Activated naive CD8-positive, alpha-beta T cell treated with anti-CD3 and anti-CD28 coated beads for 36 hours (primary cell): ENCODE measurements at regions not wholly inside any gene's neighbourhood (a gene's known extent, or its start where the extent isn't known, plus 50 kb on each side); places are given as distances from the start of the nearest gene placed in this dataset.
"Not testable (repeated sequence)": the region's sequence is repeated elsewhere in the genome, so short reads cannot be mapped to it uniquely, and the experiment has no call there.

Source experiments
- DNase-seq: peaks from one replicate; pipeline ENCODE4 v3.0.0; 2021
- H3K27ac Mint-ChIP-seq: one replicate; pipeline ENCODE4 v1.8.0; 2022; ENCODE audit warnings: mild to moderate bottlenecking, moderate library complexity, mixed read lengths
- H3K27me3 Mint-ChIP-seq: one replicate; pipeline ENCODE4 v1.8.0; 2022; ENCODE audit warnings: mild to moderate bottlenecking, mixed read lengths
- H3K36me3 Mint-ChIP-seq: one replicate; pipeline ENCODE4 v1.8.0; 2021; ENCODE audit warnings: mild to moderate bottlenecking, mixed read lengths
- H3K4me1 Mint-ChIP-seq: one replicate; pipeline ENCODE4 v1.8.0; 2021; ENCODE audit warnings: mixed read lengths
- H3K4me3 Mint-ChIP-seq: one replicate; pipeline ENCODE4 v1.8.0; 2022; ENCODE audit warnings: mild to moderate bottlenecking, moderate library complexity, mixed read lengths
- H3K9me3 Mint-ChIP-seq: one replicate; pipeline ENCODE4 v1.8.0; 2022; ENCODE audit warnings: mixed read lengths

DNA sequence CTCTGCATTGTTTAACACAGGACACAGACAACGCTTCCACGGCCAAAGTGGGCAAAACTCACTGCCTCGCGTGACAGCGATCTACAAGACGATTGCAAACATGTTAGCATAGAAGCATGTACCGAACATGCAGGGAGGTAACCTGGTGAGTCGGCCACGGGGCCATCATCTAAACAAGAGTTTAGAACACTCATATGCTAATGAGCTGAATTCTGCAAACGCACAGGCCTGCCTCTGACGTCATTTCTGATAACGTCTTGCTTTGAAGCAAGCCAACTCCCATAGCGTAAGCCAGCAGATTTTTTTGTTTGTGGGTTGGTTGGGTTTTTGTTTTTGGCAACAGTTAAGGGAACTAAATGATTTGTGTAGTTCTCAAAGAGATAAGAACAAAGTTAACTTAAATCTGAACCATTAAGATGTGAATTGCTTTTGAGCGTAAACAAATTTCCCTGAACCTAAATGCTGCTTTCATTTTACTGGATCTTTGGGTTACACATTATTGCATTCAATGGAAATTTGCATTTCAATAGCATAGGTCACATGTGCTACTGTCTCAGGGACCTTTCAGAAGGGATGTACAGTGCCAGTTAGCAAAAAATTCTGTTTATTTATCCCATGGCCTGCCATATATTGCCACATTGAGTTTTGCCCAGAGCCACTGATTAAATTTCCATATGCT lies 184.5 kb upstream of the PDE10A start:
- no peaks in the 10 kb centered on the region for H3K36me3 Mint-ChIP-seq
- H3K9me3 Mint-ChIP-seq, result no peaks in the 10 kb centered on the region
- peaks cover 86% of the 10 kb centered on the region for H3K27me3 Mint-ChIP-seq
- no peak overlapping the region for H3K27ac Mint-ChIP-seq
- no peak for DNase-seq
- no peak overlapping the region for H3K4me3 Mint-ChIP-seq
- peaks cover 2% of the 10 kb centered on the region for H3K4me1 Mint-ChIP-seq

DNA sequence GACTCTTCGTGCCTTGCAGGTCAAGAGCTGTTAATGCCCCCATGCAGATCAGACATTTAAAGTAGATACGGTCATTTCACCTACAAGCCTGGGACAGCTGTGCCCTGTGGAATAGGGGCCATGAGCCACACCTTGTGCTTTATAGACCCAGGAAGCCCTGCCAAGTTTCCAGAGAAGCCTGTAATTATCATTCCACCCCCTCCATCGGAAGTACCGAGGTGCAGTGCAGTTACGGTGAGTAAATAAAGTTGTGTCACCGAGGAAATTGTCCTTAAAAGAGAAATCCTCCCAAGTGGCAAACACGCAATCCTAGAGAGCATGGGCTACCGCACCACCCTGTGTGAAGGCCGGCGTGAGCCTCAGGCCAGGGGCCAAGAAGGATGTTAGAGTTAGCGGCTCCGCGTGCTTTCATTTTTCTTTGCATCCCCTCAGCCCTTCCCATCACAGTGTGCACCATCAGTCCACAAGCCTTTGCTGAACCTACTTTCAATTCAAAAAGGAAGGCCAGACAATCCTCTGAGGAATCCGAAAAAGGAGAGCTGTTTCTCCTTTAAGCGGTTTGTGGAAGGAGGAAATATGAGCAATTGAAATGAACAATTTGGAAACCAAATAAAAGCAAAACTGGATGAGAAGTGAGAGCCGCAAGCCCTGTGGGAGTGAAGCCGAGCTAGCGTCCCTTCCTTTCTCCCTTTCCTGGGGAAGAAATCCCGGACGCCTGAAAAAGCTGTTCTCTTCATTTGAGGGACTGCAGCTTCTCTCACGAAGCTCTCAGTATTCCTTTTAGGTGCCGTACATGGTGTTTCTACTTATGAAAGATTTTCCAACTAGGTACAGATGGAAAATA lies 183.3 kb upstream of the PDE10A start:
- Mint-ChIP-seq H3K27me3 (peaks cover 76% of the 10 kb centered on the region), H3K36me3 (no peaks in the 10 kb centered on the region), H3K4me1 (peaks cover 2% of the 10 kb centered on the region)

DNA sequence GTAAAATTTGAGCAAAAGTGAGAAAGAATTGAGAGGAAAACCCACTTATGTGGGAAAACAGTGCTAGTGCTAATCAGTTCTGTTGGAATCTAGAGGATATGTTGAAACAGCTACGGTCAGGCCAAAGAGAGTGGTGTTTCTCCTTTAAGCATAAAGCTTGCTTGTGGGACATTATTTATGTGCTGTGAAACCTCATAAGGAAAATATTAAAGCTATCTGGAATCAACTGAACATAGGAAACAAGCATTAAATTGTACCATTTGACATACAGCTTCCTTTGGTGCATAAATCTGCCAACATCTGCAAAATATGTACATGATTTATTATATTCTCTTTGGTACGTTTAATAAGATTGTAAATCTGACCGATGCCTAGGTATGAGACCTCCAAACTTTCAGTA lies 182.5 kb upstream of the PDE10A start:
- Mint-ChIP-seq H3K27ac (no peak overlapping the region), H3K27me3 (peaks cover 69% of the 10 kb centered on the region), H3K9me3 (no peaks in the 10 kb centered on the region), H3K4me1 (peaks cover 2% of the 10 kb centered on the region), H3K36me3 (no peaks in the 10 kb centered on the region), H3K4me3 (no peak overlapping the region)
- no peak for DNase-seq

More for the DNA sequence above, 183.3 kb upstream of the PDE10A start:
- Mint-ChIP-seq H3K4me3 (no peak overlapping the region), H3K9me3 (no peaks in the 10 kb centered on the region), H3K27ac (no peak overlapping the region)
- DNase-seq, result no peak

DNA sequence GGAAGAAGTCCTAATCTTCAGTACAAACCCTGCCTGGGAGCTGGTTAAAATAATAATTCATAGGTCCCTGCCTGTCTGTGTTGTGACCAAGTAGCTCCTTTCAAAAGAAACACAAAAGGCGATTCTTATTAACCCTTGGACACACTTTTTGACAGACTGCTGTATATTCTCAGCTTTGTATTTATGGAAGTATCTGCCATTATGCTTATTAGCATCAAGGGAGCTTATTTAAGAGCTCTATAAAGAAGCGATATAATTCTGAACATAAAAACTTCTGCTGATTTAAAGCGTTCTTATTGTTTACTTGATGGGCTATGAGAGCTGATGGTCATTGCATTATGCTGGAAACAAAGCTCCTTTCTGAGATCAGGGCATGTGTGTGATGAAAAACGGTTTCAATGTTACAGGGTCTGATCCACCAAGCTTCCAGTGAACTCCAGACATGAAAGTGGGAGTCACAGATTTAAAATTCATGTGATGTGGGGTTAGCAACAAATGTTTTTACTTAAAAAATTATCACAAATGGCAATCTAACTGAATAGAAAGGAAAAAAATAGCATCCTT lies 181.8 kb upstream of the PDE10A start:
- Mint-ChIP-seq H3K4me3 (no peak overlapping the region), H3K9me3 (no peaks in the 10 kb centered on the region), H3K36me3 (no peaks in the 10 kb centered on the region), H3K27ac (no peak overlapping the region), H3K27me3 (peaks cover 69% of the 10 kb centered on the region), H3K4me1 (no peaks in the 10 kb centered on the region)
- DNase-seq, result no peak

DNA sequence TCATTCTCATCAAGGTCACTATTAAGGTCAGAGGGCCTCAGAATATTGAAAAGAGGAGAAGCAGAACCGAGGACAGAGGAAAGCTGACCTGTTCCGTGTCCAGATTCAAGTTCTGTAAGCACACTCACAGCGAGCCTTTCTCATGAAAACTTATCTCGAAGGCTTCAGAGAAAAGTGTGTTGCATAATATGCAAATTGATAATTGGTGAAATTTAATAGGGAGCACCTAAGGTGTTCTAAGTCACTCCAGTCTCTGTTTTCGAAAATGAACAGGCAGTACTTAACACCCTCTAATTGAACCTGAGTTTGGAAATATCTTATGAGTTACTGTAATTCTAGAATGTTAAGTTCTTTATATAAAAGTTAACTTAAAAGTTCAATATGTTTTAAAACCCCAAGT lies 181.2 kb upstream of the PDE10A start:
- no peak overlapping the region for H3K27ac Mint-ChIP-seq
- no peak for DNase-seq

DNA sequence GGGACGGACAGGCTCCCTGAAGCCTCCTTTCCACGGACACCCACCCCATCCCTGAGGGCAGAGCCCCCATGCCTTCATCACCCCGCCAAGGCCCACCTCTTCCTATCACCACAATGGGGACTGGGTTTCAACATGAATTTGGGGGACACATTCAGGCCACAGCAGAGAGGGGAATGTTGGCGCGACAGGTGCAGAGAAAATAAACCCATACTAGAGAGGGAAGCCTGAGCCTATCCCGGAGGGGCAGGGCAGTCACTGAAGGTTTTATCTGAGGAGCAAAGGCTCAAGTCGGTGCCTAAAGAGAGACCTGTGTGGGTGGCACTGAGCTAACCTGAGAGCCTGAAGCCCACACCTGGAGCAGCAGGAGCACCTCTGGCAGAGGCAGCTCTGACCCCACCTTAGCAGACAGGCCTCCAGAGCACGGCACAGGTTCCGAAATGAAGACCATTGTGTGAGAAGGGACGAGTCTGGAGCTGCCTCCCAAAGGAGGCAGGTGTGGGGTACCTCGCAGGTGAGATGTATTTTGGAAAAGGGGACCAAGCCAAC lies 180.6 kb upstream of the PDE10A start:
- H3K4me3 Mint-ChIP-seq, result no peak overlapping the region
- no peaks in the 10 kb centered on the region for H3K36me3 Mint-ChIP-seq
- H3K9me3 Mint-ChIP-seq, result no peaks in the 10 kb centered on the region
- peaks cover 63% of the 10 kb centered on the region for H3K27me3 Mint-ChIP-seq
- no peaks in the 10 kb centered on the region for H3K4me1 Mint-ChIP-seq
- no peak for DNase-seq
- H3K27ac Mint-ChIP-seq, result no peak overlapping the region

More for the DNA sequence above, 181.2 kb upstream of the PDE10A start:
- H3K9me3 Mint-ChIP-seq, result no peaks in the 10 kb centered on the region
- H3K4me1 Mint-ChIP-seq, result no peaks in the 10 kb centered on the region
- peaks cover 68% of the 10 kb centered on the region for H3K27me3 Mint-ChIP-seq
- H3K4me3 Mint-ChIP-seq, result no peak overlapping the region
- H3K36me3 Mint-ChIP-seq, result no peaks in the 10 kb centered on the region

DNA sequence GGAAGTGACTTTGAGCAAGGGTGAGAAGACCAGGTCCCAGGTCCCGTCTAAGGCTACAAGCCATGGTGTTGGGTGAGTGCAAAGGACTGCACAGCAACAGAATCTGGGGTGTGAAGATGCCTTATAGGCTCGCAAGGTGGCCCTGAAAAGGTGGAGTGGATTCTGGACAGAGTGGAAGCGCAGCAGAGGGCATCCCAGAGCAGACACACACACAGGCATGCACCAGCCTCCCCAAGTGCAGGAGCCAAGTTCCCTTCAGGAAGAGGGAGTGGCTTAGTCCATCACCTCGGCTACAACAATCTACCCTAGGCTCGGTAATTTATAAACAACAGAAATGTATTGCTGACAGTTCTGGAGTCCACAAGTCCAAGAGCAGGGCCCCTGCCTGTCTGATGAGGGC lies 180.1 kb upstream of the PDE10A start:
- Mint-ChIP-seq H3K36me3 (no peaks in the 10 kb centered on the region), H3K27ac (no peak overlapping the region), H3K9me3 (no peaks in the 10 kb centered on the region), H3K4me3 (no peak overlapping the region), H3K27me3 (peaks cover 58% of the 10 kb centered on the region), H3K4me1 (no peaks in the 10 kb centered on the region)
- no peak for DNase-seq

DNA sequence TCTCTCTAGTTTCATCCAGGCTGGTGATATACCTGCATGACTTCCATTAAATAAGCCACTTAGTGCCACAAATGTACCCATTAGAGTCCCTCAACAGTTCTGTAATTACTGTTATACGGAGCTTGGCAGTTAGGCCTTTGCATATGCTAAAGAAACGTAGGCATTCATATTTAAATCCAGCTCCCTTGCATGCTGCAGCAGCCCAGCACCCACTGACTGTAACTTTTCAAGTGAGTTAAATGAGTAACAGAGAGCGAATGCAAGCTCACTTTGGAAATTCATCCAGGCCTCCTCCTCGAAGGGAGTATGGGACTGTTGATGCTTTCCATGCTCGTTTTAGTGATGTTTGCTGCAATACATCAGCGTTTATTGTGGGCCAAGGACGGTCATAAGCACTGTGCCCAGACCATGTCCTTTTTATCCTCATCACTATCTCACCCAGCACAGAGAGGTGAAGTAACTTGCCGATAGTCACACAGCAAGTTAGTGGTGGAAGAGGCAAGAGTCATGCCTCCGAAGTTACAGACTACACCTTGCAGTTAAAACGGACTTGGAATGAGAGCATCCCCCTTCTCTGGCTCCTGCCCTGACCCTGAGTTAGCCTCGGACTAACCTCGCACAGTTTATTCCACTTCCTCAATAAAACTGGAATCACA lies 179.4 kb upstream of the PDE10A start:
- Mint-ChIP-seq H3K4me1 (no peaks in the 10 kb centered on the region), H3K4me3 (no peak overlapping the region), H3K27me3 (peaks cover 51% of the 10 kb centered on the region), H3K9me3 (no peaks in the 10 kb centered on the region), H3K27ac (no peak overlapping the region), H3K36me3 (no peaks in the 10 kb centered on the region)
- DNase-seq, result no peak

DNA sequence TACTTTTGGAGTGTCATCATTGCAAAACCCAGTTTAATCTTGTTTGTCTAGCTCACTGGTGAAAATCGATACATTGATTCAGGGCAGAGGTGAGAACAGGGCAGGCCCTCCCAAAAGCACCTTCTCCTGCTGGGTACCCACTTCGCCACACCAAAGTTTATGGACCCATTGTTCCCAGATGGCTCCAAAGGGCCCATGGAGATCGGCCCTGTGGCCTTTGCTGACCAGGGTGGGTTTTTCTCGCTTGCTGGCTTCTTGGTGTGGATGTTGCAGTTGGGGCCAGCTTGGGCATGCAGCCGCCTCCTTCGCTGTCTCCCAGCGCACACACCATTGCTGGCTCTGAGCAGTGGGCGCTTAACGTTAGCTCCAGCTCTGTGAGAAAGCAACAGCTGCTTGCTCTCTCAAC lies 178.1 kb upstream of the PDE10A start:
- Mint-ChIP-seq H3K4me1 (no peaks in the 10 kb centered on the region), H3K9me3 (no peaks in the 10 kb centered on the region), H3K27me3 (peaks cover 41% of the 10 kb centered on the region), H3K4me3 (no peak overlapping the region), H3K27ac (no peak overlapping the region), H3K36me3 (no peaks in the 10 kb centered on the region)
- no peak for DNase-seq

DNA sequence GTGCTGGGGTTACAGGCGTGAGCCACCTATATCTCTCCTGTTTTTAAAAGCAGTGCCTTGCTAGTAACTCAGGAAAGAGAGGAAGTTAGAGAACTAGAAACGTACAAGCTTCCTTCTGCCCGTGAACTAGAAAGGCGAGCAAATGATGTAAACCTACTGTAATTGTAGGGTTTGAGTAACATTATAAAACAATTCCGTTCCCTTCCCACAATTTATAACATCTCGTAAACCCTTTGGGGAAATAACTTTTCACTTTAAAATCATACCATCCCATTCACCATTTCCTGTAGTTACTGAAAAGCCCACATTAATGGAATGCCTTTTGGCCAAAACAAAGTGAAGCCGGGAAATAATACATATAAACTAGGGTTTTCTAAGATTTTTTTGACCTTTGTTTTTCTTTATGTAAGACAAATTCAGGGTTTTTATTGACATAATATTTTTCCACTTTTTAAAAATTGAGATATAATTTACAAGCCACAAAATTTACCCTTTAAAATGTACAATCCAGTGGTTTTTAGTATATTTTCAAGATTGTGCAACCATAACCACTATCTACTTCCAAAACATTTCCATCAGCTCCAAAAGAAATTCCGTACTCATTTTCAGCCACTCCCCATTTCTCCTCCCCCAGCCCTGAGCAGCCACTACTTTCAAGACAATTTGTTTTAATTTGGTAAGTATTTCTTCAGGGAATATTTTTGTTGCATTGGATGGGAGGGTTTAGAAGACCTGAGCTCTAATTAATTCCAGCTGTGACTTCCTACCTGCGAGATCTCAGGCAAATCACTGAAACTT lies 175.1 kb upstream of the PDE10A start:
- H3K27me3 Mint-ChIP-seq, result peaks cover 45% of the 10 kb centered on the region
- no peak overlapping the region for H3K4me3 Mint-ChIP-seq
- no peak for DNase-seq
- no peaks in the 10 kb centered on the region for H3K36me3 Mint-ChIP-seq
- no peak overlapping the region for H3K27ac Mint-ChIP-seq
- H3K4me1 Mint-ChIP-seq, result no peaks in the 10 kb centered on the region
- no peaks in the 10 kb centered on the region for H3K9me3 Mint-ChIP-seq

DNA sequence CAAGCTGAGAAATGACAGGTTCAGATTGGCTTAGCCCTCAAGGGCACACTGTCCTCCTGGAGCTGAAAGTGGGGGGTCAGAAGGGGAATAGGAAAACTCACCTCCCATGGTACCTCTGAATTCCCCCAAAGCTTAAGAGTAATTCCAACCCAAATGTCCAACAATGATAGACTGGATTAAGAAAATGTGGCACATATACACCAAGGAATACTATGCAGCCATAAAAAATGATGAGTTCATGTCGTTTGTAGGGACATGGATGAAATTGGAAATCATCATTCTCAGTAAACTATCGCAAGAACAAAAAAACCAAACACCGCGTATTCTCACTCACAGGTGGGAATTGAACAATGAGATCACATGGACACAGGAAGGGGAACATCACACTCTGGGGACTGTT lies 173.6 kb upstream of the PDE10A start:
- peaks cover 51% of the 10 kb centered on the region for H3K27me3 Mint-ChIP-seq
- H3K27ac Mint-ChIP-seq, H3K36me3 Mint-ChIP-seq, H3K9me3 Mint-ChIP-seq, H3K4me3 Mint-ChIP-seq, DNase-seq, H3K4me1 Mint-ChIP-seq: not testable (repeated sequence)

DNA sequence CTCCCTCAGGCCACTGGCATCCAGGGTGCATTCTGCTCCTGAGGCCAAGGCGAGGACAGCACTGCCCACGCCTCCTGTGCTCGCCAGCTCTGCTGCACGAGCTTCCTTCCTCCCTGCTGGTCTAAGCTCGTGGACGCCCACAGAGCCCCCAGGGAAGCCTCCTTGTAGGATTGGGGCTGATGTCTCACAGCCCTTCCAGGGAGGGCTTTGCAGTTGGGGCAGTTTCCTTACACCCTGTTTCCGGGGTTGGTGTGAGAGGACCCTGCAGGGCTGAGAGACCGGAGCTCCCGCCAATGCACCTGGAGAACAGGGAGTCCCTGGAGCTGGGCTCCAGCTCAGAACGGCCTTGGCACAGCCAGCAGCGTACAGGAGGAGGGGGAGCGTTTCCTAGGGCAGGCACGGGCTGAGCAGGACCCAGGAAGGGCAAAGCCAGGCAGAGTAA lies 172.4 kb upstream of the PDE10A start:
- Mint-ChIP-seq H3K27me3 (peaks cover 53% of the 10 kb centered on the region), H3K4me3 (no peak overlapping the region), H3K27ac (no peak overlapping the region), H3K36me3 (no peaks in the 10 kb centered on the region), H3K4me1 (peaks cover 9% of the 10 kb centered on the region), H3K9me3 (no peaks in the 10 kb centered on the region)
- no peak for DNase-seq

DNA sequence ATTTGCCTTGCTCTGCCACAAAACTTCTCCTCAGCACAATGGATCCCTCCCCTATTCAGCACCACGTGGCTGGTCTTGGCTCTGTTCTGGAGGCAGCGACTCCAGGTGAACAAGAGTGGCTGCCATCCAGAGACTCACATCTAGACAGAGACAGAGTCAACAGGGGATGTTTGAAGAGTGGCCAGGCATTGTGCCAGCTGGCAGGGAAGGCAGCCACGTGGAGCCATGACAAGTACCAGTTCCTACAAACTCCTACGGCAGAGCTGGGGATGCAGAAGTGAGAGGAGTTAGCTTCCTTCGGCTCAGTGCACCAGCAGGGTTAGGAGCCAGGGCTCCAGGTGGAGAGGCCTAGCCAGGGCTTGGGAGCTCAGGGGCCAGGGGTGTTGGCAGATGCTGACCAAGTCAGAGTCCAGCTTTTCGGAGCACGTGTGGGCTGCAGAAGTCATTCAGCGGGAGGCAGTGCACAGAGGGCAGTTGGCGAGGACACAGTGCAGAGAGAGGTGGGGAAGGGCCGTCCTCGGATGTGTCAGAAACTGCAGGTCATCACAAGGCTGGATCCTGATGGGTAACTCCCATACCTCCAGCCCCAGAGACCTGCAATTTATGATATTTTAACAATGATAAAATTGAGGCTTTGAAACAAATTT lies 171.7 kb upstream of the PDE10A start:
- DNase-seq, result no peak
- H3K27ac Mint-ChIP-seq, result no peak overlapping the region
- H3K36me3 Mint-ChIP-seq, result no peaks in the 10 kb centered on the region
- no peaks in the 10 kb centered on the region for H3K9me3 Mint-ChIP-seq
- no peak overlapping the region for H3K4me3 Mint-ChIP-seq
- H3K27me3 Mint-ChIP-seq, result peaks cover 46% of the 10 kb centered on the region
- peaks cover 9% of the 10 kb centered on the region for H3K4me1 Mint-ChIP-seq

DNA sequence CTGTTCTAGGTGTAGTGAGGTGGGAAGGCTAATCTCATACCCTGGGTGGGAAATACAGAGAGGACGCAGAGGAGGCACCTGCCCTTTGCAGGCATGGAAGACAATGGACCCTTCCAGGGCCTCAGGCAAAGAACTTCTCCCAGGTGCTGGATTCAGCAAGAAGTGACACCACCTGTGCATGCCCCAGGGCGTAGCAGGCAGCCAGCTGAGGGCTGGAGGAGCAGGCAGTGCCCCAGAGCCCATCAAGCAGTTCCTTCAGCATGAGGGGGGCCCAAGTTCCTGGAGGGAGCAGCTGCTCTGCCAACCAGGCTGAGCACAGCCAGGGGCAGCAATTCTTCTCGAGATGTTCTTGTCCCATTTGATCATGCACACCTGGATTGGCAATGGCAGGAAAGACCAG lies 170.3 kb upstream of the PDE10A start:
- peaks cover 42% of the 10 kb centered on the region for H3K27me3 Mint-ChIP-seq
- no peak overlapping the region for H3K27ac Mint-ChIP-seq
- H3K9me3 Mint-ChIP-seq, result no peaks in the 10 kb centered on the region
- peaks cover 9% of the 10 kb centered on the region for H3K4me1 Mint-ChIP-seq
- H3K36me3 Mint-ChIP-seq, result no peaks in the 10 kb centered on the region
- H3K4me3 Mint-ChIP-seq, result no peak overlapping the region
- DNase-seq, result no peak
